NCI-H1105 treated with DMSO at 0.1 percent for 48 hours (cell line): ENCODE measurements at regions not wholly inside any gene's neighbourhood (a gene's known extent, or its start where the extent isn't known, plus 50 kb on each side); places are given as distances from the start of the nearest gene placed in this dataset.
"Not testable (repeated sequence)": the region's sequence is repeated elsewhere in the genome, so short reads cannot be mapped to it uniquely, and the experiment has no call there.

ENCODE experiments used
- DNase-seq: peaks from one replicate; lab custom pipeline; 2025; lab: John Stamatoyannopoulos, UW

DNA sequence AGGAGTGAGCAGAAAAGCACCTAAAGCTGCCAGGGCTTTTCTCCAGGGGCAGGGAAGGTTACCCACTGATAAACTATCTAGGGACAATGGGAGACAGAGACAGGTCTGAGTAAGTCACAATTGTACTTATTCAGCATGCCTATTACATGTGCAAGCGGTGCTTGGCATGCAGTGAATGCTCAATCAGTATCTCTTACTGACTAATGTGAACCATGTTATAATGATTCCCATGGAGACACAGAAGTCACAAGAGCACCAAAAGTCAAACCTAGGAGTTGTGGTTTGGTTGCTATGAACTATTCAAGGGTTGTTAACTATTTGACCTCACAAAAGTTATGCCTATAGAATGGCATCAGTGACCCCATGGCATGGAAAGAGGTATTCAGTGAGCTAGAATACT lies 50.0 kb upstream of the RASGRP1 start:
- DNase-seq, result no peak

DNA sequence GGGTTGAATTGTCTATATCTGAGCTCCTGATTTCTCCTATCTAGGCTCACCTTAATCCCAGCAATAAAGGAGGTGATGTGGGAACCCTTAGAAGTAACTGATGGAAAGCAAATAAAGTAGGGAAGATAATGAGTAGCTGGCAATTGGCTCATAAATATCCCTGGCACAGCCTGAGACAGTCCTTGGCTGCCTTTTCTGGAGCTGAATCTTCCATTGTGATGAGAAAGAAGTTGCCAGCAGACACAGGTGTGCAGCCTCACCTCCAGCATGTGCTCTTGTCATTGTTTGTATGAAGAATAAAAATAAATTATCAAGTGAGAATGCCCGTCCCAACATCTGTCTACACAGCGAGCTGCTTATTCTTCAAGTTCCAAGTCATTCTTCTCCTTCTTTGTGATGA lies 53.2 kb upstream of the RASGRP1 start:
- no peak for DNase-seq

GRCh38 chr15:38618242-38618955 lies 53.8 kb upstream of the RASGRP1 start:
- no peak for DNase-seq

DNA sequence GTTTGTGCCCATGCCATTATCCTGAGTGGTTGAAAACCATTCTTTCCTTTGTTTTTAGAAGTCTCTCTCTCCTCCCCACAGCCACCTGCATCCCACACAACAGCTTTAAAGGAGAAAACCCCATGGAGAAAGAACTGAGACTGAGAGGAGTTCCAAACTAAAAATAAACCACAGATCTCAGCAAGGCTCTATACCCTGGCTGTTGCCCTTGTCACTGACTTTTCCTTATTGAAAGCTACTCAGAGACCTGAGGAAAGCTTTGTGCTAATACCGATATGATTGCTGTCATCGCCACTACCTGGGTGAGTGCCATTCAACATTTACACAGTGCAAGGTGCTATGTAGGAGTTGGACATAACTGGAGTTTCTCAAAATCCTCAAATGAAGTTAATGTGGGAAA lies 55.5 kb upstream of the RASGRP1 start:
- DNase-seq, result no peak

DNA sequence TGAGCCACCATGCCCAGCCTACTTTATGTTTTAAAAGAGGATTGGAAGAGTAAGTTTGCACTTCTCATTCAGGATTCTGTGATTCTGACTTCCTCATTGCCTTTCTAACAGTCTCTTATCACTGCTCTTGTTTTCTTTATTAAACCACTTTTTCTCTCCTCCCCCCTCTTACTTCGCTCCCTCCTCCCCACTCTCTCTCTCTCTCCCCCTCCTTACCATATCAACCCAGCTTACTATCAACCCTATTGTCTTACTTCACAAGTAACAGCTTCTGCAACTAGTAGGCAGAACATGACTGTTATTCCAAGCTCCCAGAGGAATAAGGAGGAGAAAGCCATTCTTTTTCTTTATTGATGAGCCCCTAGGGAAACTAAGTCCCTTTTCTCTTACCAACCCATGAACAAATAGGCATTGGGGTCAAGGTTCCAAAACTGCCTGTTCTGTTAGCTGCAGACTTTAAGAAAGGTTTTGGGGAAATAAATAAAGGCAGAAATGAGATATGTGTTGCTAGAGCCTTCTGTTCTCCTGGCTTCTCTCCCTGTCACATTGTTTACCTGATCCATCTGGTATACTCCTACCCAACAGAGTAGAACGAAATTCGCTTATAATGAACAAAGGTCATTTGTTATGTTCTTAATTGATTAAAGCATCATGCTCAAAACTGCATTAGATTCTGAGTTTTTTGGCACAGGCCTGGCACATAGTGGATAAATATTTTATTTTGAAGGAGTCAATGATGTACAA lies 56.4 kb upstream of the RASGRP1 start:
- DNase-seq, result no peak

- DNase-seq, result no peak
These were observed 57.7 kb upstream of the RASGRP1 start for GRCh38 chr15:38622304-38622703.

GRCh38 chr15:38622908-38623307 lies 58.3 kb upstream of the RASGRP1 start:
- no peak for DNase-seq

- no peak for DNase-seq
These were observed 59.1 kb upstream of the RASGRP1 start for GRCh38 chr15:38623744-38624143.

DNA sequence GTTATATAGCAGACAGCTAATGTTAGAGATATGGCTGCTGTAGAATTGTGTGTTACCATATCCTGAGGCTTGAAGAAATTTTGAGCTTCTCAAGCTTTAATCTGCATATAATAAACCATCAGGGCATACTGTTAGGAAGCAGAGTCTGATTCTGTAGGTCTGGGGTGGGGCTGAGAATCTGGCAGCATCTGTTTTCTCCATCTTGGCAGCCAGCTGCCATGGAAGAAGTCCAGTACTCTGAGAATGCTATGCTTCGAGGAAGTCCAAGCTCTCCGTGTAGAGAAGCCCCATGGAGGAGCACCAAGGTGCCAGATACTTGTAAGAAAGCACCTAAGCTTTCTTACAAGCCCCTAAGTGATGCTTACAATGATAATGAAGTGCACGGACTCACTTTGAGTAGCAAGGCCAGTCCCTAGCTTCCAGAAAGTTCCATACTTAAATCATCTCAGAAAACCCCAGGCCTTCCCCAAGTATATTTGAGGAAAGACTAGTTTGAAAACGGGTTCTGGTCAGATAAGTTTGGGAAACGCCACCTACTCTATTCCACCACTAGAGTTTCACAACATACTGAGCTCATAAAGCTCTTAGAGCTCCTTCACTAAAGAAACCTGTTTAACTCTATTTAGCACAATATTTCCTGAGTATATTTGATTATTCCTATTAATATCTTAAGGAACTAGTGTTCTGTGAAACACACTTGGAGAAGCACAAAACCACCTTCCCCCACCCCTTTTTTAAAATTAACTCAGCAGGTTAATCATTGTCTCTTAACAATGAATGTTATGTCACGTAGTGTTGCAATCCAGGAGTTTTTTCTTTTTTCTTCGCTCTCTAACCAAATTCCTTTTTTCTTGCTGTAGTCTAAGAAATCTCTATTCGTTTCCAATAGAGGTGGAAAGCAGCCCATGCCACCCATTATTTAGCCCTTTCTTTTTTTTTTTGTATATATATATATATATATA lies 59.9 kb upstream of the RASGRP1 start:
- DNase-seq, result no peak

GRCh38 chr15:38625886-38626285 lies 61.3 kb upstream of the RASGRP1 start:
- no peak for DNase-seq

- no peak for DNase-seq
These were observed 61.9 kb upstream of the RASGRP1 start for GRCh38 chr15:38626443-38627050.

- no peak for DNase-seq
These were observed 63.2 kb upstream of the RASGRP1 start for GRCh38 chr15:38627689-38628277.

DNA sequence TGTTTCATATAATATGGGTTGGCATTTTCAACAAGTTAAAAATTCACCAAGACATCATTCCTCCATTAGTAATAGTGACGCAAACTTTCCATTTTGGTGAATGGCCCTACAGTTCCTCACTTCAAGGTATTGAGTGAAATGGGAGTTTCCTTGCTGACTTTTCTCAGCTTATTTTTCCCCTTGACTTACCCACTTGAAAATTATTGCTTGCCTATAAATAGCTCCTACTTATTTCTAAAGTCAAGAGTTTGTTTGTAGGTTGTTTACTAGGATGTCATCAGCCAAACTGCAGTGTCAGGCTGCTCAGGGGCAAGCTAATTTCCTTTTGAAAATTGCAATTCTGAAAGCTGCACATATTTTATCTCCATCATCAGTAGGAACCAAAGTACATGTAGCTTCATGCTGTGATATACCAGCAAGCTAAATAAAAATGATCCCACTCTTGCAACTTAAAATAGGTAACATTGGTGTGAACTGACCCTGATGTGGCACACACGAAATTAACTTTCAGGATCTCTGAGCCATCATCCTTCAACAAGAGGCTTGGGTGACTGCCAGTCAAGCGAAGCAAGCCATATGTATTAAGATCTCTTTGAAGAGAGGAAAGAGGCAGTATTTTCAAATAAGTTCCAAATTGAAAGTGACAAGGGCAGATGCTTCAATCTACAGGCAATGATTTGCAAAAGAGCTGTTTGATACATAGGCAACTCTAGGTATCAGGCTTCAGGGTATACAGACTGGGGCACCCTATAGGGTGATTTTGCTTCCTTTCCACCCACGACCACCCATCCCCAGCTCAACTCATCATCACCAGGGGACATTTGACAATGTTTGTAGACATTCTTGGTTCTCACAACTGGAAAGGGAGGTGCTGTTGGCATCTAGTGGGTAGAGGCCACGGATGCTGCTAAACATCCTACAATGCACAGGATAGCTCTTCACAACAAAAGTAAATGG lies 66.8 kb upstream of the RASGRP1 start:
- DNase-seq, result no peak

DNA sequence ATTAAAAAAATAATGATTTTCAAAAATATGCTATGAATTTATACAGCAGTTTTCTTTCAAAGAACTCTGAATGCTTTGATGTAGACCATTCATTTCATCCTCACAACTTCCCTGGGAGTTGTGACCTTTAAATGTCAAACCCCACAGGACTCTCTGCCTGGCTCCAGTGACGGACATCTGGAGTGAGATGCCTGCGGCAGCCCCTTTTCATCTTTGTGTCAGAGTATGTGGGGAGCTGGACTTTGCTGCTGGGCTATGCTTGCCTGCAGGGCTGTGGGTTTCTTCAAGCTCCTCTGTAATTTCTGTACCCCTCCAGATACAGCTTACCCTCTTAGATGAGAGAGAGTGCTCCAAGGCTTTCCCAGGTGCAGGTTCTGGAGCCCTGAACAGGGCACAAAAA lies 70.6 kb upstream of the RASGRP1 start:
- no peak for DNase-seq

- no peak for DNase-seq
These were observed 72.0 kb upstream of the RASGRP1 start for GRCh38 chr15:38636597-38636996.

DNA sequence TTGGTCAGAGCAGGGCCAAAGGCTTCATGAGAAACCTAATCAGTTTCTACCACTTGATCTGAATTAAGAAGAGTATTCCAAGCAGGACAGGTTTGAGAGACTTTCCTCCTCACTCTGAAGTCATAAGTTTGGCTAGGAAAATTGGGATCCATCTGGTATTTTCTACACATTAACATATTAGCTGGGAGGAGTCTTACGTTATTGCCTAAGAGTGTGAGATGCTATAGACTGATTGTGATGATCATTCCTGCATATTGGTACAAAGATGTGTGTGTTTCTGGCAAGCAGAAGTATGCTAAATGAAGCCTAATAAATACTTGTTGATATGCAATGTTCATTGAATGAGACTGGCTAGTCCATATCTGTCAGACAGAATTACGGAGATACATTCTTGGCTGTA lies 73.5 kb upstream of the RASGRP1 start:
- no peak for DNase-seq

- no peak for DNase-seq
These were observed 74.2 kb upstream of the RASGRP1 start for GRCh38 chr15:38638811-38639210.

- DNase-seq, result no peak
These were observed 78.2 kb upstream of the RASGRP1 start for GRCh38 chr15:38642689-38643270.

DNA sequence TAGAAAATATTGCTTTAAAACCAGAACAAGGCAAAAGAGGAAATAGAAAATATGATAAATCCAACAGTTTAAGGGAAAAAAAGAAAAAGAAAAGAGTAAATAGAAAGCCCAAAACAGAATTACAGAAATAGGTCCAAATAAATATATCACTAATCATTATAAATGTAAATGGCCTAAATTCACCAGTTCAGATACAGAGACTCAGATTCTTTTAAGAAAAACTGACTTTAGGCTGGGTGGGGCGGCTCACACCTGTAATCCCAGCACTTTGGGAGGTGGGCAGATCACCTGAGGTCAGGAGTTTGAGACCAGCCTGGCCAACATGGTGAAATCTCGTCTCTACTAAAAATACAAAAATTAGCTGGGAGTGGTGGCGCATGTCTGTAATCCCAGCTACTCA lies 79.7 kb upstream of the RASGRP1 start:
- not testable (repeated sequence) for DNase-seq

DNA sequence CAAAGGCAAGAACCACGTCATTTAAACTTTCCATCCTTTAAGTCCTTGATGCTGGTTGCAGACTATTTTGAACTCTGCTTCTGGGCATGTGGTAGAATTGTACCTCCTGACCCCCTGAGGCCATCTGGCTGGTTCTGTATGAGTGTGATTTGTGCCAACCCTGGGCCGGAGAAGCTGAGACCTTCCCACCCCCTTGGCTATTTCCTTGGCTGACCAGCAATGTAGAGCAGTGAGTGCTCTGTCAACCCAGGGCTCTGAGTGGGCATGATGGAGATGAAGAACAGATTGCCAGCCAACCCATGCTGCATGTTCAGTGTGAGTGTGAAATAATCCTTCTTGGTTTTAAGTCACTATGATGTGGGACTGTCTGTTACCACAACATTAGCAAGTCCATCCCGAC lies 82.1 kb upstream of the RASGRP1 start:
- DNase-seq, result no peak
